Islet precursor cell (in vitro differentiated cells): ENCODE measurements at regions not wholly inside any gene's neighbourhood (a gene's known extent, or its start where the extent isn't known, plus 50 kb on each side); places are given as distances from the start of the nearest gene placed in this dataset.
A peak's percentile ranks its signal among the peaks of the same experiment; 100 is the strongest.

Experiments
- DNase-seq: peaks from one replicate; pipeline ENCODE4 v3.0.0-alpha.2; 2018

DNA sequence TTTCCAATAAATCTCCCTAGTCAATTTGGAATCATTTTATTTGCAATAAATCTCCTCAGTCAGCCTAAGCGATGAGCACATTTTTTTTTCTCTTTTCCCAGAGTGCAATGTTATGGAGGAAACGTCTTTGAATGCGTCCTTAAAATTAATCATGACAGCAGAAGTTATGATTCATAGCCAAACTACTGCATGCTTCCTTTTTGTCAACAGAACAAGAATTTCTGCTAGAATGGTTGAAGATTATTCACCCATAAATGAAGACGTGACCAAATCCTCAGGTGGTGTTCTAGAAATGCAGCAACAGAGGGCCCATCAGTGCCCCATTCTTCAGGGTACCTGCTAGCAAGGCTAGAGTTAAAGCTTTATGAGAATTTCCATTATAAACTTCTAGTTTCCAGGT, 407.9 kb upstream of the PKN2 start:
- DNase-seq: no peak

DNA sequence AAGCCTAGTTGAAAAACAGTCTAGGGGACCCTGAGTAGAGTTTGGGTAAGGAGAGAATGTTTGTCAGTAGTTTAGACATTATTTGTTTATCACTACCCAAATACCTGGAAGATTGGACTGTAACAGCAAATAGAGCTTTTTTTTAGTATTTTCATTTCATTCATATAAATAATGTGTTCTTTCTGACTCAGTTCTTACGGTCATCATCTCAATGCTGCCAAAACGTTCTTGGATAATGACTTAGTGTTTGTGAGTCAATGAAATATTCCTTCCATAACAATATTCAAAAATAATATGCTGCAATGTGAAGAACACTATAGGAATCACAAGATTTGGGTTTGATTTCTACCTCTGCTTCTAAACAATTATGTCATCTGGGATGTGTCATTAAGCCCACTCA, 400.0 kb upstream of the PKN2 start:
- DNase-seq: no peak

DNA sequence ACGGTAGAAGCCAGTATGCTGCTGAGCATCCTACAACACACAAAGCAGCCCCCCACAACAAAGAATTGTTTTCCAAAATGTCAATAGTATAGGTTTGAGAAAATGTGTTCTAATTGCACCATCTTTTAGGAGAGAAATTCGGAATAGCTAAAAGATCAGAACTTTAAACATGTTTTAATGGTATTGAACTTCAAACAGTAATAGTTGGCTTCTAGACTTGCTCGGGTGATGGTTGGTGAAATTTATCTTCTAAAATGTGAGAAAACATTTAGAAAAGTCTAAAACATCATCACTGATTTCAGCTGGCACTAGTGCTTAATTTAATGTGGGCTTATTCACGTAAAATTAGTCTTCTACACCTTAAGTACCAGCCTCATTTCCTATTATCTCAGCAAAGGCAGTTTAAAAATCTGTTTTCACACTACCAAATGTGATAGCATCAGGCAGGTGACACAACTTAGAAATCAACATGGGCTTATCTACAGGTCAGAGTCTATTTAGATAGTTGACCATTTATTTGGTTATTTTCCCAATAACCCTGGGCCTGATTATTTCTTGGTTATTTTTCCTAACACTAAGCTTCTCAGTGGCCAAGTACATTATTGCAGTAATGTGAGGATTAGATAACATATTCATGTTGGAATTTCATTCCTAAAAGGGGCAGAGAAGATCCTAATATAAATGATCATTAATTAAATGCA, 399.3 kb upstream of the PKN2 start:
- DNase-seq: no peak

DNA sequence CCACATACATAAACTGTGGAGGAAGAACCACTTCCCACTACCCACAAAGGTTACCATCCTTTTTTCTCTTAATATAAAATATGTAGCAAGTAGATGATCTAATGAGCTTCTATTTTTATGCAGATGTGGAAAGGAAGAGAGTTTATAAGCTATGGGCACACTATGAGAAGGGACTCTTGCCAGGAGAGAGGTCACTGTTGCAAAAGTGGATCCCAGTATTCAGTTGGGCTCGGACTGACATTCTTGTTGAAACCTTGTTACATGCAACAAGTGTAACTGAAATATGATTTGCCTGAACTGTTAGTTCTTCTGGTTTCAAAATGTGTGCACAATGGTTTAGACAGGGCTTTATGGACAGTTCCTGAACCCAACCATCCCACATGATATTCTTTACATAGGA, 397.4 kb upstream of the PKN2 start:
- no peak for DNase-seq

DNA sequence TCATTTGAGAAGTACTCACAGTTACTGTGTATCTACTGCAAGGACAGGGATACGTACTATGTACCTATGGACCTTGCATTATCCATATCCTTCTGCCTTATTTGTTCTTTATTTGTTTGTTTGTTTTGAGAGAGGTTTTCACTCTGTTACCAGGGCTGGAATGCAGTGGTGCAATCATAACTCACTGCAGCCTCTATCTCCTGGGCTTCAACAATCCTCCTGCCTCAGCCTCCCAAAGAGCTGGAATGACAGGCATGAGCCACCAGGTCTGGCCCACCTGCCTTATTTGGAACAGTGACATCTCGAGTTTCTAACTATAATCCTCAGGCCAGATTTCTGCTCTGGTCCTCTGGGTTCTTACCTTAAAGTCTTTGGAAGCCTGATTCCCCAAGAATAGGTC, 395.5 kb upstream of the PKN2 start:
- no peak for DNase-seq

DNA sequence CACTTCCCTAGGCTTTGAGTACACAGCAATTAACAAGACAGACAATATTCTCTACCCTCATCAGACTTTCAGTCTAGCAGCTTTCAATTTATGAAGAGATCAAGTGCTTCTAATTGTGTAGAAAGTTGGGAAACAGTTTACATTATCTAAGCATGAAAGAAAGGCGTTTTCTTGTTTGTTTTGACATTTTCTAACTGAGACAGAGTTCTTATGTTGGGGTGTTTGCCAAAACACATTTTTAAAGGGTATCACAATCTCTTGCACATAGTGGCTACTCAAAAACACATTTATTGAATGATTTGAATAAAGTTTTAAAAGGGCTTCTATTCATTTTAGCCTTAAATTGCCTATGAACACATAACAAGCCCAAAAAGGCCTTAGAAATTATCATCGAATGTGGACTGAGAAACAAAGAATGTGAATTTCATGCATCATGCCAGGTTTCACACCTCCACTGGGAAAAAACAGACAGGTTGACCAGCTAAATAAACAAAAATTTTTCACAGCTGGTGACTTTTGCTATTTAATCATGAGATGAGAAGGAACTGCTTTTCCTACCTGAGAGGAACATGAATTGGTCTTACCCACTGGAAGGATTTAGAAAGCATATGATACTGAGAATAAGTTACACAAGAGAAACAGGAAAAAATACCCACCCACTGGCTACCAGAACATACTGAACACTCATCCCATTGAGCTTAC, 394.5 kb upstream of the PKN2 start:
- DNase-seq: no peak

DNA sequence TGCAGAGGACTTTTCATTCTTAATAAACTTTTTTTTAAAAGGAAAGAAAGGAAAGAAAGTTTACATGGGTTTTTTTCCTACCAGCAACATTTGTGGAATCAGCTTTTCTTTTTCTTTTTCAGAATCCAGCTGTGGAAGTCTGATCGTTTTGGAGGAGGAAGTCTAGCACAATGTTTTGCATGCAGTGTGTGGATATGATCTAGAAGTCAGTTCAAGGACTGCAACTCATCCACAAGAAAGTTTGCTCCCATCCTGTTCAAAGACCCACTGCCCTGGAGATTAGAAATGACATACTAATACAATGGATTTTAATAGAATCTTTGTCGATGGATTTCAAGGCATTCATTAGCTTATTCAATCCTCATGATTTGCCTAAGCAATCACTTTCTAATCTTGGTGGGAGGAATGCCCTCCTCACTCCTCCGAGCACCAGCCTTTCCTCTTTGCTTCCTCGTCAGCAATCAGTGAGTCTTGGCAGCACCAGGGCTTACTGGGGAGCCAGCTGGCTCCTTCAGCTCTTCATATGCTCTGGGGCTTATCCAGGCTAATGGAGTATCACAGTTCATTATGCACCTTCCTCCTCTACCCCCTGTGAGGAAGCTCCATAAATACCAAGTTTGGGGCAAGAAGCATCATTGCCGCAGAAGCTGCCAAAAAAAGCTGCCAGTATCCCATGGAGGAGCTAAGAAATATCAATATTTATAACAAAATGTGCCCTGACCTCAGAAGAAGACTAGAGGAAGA, 392.3 kb upstream of the PKN2 start:
- DNase-seq: no peak

DNA sequence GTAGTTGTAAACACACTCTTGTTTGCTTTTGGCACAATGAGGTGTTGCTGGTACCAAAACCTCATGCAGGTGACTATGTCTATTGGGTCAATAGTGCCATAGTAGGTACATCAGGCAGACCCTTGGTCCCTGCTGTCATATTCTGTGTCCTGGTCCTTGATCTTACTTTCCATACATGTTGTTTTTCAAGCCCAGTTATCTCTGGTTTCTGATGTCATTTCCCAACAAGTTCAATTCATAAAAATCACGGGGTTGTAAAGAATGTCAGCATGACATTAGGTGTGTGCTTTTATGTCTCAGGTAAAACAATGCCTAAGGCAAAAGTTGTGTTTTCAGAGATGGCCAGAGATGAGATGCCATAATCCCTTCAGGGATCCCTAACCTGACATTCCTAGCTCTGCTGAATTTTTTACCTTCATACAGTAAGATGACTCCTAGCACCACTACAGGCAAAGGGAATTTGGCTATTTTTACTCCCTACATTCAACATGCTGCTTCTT, 390.3 kb upstream of the PKN2 start:
- no peak for DNase-seq

DNA sequence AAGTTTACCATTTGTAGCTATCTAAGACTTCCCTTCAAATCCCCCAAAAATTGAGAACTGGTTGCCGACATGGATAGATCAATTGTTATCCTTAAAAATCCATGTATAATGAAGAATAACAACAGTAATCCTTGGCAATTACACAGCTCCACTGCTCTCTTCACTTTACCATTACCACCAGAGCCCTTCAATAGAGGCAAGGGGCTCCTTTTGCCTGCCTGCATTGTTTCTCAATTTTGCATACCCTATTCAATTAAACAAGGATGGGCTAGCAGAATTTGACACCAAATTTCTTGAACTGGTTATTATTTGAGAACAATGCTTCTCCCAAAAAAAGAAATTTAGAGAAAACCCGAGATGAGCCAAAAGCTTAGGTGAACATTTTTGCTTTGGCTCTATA, 387.8 kb upstream of the PKN2 start:
- no peak for DNase-seq

DNA sequence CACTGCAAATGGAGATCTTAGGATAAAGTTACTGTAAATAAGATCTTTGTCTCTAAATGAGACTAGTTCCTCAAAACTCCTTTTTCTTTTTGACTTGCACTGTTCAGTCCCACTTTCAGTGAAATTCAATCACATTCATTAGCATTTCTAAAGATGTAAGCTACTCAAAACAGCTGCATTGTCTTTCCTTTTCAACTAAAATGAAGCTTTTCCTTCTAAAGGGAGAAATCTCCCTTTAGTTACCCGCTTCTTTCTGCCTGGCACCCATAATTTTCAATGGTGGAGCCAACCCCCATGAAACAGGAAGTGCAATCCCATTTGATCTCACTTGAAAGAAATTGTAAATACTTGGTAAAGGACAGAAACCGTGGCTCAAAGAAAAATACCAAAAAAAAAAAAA, 387.4 kb upstream of the PKN2 start:
- no peak for DNase-seq

DNA sequence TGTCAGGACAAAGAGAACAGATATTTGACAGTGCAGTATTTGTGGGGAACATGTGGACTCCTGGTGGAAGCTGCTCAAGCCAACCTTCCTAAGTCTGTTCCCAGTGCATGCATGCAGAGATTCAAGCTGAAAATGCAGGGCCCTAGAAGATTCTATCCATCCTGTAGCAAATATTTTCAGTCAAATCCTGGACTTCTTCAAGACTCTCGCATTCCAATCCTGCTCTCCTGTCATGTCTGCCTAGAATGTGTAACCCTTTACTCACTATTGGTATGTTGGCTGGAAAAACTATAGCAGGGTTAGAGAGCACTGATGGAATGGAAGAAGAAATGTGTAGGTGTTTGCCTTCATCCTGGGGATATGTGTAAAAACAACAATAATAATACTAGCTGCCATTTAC, 385.6 kb upstream of the PKN2 start:
- no peak for DNase-seq

DNA sequence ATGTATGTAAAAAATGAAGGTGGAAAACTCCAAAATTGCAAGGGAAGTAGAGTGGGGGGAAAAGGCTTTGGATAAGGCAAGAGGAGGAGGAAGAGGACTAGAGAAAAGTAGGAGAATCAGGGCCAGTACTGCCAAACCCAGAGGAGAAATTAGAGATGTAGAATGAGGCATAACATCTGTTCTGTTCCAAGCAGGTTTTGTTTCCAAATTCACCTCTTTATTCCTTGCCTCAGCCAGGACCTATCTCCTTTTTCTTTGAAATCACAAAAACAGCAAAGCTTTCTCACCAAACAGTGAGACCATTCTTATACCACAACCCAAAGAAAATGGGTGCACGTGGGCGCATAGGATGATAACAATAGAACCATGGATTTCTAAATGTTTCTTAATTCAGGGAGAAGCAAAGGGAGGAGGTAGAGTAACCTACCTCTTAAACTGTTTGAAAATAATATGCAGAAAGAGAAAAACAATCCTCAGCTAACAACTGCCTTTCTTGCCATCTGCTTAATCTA, 383.3 kb upstream of the PKN2 start:
- DNase-seq: no peak

DNA sequence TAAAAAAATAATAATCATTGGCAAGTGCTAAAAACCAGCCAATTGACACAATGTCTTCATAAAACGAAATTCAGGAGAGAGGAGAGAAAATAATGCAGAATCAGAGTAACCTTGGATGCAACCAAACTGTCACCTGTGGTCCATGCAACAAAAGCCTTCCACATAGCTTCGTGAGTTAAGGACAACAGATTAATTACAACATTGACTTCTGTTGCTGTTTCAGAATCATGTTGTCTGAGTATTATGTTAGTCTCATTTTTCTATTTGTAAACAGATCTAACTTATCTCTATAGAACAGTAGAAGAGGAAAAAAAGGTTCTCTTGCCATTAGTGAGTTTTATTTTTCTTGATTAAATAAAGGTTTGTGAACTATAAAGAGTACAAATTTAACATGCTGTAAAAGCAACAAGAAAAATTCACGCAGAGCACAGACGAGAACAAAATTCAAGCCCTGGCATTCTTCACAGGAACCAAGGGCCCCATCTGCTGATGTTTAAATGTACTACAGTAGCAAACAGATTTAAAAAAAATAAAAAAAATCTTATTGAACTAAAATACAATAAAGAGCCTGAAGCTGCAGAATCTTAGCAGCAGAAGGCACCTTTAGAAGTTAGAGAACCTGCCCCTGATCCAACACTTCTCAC, 381.1 kb upstream of the PKN2 start:
- no peak for DNase-seq

DNA sequence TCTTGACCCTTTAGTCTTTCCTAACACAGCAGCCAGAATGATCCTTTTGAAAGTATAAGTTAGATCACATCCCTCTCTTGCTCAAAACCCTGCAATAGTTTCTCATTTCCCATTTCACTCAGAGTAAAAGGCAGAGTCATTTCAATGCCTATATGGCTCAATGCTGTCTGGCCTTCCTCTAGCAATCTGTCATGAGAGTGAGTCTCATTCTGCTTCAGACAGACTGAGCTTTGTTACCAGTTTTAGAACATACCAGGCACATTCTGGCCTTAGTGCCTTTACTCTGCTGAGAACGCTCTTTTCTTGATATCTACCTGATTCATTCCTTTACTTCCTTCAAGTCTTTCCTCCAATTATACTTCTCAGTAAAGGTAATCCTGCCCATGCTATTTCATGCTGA, 372.8 kb upstream of the PKN2 start:
- no peak for DNase-seq

DNA sequence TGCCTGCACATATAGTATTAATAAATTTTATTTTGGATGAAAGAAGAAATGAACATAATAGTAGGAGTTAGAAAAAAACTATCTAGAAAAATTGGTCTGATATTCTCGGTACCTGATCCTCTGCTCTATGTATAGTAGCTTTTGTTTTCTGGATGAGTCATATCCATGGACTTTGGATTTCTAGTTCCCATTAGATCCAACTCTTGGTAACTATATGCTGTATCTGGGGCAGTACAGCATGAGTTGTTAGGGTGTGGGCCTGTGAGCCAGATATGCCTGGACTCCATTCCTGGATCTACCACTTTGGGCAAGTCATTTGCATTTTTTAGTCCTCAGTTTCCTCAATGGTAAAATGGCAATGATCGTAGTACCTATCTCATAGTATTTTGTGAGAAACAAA, 372.2 kb upstream of the PKN2 start:
- no peak for DNase-seq

DNA sequence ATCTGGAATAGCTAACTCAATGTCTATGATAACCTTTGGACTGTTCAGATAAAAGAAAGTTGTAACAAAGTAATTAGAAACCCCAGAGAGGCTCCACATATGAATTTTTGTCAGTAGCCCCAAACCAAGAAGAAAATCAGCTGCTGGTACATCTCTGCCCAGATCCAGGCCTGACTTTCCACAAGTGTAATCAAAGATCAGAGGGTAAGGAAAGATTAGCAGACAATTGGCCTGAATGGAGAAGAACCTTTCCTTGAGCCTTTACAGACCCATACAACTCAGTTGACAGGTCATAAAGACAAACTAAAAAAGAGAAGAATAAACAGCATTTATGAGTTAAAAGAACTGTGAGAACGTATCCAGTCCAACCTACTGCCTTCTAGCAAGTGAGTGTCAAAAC, 366.7 kb upstream of the PKN2 start:
- DNase-seq: no peak

DNA sequence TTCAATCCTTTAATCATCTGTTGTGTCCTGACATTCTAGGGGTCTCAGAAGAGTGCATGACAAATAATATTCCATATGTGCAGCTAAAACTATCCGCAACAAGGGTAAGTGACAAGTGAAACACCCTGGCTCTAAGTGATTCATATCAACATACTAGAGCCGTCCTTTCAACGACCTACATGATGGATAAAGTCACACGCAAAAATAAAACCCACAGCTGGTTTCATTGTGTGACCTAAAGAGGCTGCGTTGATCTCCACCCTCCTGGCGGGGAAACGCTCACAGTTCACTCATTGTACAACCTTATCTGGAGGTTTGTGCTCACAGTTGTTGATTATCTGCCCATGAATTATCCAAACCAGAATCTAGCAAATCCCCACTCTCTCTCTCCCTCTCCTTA, 365.3 kb upstream of the PKN2 start:
- DNase-seq: no peak

DNA sequence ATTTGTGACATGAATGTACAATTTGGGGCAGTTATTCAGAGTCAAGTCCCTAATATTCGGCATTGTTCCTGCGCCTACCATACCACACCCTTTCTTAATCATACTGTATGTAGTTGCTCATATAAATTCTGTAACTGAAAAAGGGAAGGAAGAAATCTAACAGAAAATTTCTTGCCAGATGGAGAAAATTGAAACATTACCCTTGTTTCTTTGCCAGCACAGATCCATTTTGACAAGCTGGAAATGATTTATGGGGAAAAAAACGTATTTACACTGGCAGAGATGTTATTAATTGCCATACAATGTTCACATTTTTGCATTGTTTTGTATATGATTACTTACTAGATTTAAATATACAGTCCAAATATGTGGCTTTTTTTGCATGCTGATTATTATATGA, 363.8 kb upstream of the PKN2 start:
- no peak for DNase-seq

DNA sequence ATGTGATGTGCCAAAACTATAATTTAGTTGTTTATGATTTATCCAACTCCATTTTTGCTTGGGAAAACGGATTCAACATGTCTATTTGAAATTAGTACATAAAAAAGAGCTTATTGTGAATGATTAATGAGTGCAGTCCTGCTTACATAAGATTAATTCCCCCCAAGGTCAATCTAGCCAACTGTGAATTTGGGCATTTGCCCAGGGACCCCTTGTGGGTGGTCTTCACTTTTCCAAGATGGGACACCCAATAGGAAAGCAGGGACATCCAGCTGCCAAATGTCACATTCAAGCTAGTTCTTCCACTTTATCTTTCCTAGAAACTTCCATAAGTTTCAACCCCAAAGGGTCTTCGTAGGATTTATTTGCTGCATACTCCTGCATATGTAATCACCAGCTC, 362.4 kb upstream of the PKN2 start:
- no peak for DNase-seq

DNA sequence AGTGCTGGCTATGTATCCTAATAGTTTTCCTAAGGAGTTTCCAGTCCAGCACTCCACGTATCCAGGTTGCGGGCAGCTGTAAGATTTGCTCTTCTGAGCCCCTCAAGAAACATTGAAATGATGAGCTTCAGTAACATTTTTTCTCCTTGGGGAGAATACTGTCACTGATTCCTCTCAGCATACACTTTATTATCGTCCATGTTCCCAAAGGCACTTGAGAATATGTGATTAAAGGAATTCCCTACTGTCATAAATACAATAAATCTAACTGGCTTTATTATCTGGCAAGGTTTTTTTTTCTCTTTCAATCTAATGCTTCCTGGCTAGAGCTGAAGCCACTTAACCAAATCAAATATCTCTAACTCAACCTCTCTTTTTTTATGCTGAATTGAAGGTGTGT, 359.2 kb upstream of the PKN2 start:
- DNase-seq: no peak

DNA sequence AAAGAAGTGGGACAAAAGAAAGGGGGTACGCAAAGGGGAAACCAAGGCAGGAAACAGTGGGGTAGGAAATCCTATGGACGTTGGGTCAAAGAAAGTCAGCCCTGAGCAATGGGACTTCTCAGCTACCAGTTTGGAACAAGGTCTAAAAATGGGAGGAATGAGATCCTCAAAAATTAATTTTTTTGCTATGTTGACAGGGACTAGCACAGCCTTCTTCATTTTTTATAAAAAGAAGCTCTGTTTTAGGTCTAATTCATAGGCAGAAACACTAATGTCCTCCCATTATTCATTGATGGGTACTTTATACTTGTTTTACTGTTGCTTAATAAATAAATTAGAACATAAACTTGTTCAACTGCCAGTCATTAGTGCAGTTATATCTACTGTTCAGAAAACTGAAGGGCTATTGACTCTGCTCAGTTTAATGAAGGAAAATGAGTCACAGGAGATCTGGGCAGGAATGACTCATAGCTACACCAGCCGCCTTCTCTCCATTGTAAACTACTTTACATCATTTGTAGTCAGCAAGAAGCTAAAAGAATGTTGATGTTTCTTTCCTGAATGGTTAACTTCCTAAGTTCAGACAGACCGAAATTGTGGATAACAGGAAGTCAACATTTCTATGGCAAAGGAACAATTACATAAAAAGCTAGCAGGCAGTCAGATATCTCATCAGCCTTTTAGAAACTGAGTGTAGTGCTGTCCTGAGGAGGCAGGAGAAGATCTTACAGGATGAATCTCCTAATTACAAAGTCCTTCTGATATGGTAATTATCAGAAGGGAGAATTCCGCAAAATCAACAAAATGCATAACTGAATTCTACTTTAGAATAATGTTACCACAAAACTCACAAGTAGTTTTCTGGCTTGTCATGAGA, 356.4 kb upstream of the PKN2 start:
- peak; percentile 82 for DNase-seq

DNA sequence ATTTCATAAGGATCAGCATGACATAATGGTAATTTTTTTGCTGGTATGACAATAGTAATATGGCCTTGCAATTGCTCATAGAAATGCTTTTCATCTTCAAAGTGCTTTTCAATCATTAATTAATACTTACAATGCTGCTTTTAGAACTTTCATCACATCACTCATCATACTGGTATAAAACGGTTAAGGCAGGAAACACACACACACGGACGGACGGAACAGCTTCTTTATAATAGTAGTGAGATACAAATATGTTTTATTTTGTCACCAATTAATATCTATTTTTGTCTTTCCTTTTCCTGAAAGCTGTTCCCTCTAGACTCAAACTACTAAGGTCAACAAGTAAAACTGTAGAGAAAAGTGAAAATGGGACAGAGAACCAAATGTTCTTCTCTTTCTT, 353.9 kb upstream of the PKN2 start:
- no peak for DNase-seq
